ENCODE measurements at regions not wholly inside any gene's neighbourhood (a gene's known extent, or its start where the extent isn't known, plus 50 kb on each side); places are given as distances from the start of the nearest gene placed in this dataset.

DNA sequence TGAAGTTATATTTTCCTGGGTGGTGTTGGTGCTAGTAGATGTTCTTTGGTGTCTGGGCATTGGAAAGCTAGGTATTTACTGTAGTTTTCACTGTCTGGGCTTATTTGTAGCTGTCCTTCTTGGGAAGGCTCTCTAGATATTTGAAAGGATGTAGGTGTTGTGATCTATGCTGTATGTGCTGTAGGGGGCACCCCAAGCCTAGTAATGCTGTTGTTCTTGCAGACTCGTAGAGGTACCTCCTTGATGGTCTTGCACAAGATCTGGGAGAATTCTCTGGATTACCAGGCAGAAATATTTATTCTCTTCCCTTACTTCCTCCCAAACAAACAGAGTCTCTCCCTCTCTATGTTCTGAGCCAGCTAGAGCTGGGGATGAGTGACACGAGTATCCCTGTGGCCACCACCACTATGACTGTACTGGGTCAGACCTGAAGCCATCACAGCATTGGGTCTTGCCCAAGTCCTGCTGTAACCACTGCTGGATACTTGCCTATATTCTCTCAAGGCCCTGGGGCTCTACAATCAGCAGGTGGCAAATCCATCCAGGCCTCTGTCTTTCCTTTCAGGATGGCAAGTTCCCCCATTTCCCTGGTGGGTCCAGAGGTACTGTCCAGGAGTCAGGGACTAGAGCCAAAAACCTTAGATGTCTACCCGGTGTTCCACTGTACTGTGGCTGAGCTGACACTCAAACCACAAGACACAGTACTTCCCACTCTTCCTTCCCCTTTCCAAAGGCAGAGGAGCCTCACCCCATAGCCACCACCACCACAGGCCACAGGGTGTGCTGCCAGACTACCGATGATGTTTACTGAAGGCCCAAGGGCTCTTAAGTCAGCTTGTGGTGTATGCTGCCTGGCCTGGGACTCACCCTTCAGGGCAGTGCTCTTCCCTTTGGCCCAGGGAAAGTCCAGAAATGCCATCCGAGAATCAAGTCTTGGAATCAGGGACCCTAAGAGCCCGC, 195.2 kb upstream of the DPPA4 start:
- no peak overlapping the region for H3K27ac ChIP-seq
- TF ChIP-seq ZFX (IDR thresholded peaks at IDR 0.05) (no peak), CTCF (conservative IDR thresholded peaks at IDR 0.05) (peak; percentile 28)

- H3K27ac ChIP-seq = no peak overlapping the region
- no peak for TF ChIP-seq ZFX (IDR thresholded peaks at IDR 0.05)
- no peak for TF ChIP-seq CTCF (conservative IDR thresholded peaks at IDR 0.05)
These were observed 208.4 kb upstream of the DPPA4 start for GRCh38 chr3:109545746-109546145.

DNA sequence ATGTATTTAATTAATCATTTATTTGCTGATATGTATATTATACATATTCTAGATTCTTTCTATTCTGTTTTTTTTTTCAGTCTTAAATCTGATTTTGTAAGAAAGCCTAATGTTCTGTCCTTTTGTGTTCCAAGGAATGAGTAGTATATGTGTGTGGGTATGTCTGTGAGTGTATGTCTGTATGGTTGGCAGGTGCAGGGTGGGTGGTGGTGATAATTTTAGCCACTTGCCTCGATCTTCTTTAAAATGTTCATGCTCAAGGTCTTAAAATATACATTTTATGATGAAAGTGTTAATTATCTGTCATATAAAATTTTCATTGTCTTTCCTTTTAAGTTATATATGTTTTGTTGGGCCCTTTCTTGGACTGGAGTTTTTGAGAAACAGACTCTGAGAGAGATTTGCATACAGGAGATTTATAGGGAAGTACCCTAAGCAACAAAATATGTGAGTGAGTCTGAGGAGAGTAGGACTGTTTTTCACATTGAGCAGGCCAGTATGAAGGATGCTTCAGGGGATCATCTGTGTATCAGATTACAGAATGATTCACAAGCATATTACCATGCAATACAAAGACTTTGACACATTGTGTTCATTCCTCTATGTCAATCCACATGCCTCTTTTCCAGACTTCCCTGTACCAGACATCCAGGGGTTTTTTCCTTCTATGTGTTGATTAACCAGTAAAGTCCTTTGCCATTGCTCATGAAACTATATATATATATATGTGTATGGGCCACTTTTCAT, 211.0 kb upstream of the DPPA4 start:
- no peak overlapping the region for H3K27ac ChIP-seq
- TF ChIP-seq ZFX (IDR thresholded peaks at IDR 0.05) = no peak
- TF ChIP-seq CTCF (conservative IDR thresholded peaks at IDR 0.05) = no peak

- no peak overlapping the region for H3K27ac ChIP-seq
- TF ChIP-seq ZFX (IDR thresholded peaks at IDR 0.05) (no peak), CTCF (conservative IDR thresholded peaks at IDR 0.05) (peak; percentile 23)
These were observed 216.4 kb upstream of the DPPA4 start for GRCh38 chr3:109553591-109554371.

- no peak overlapping the region for H3K27ac ChIP-seq
- no peak for TF ChIP-seq ZFX (IDR thresholded peaks at IDR 0.05)
- TF ChIP-seq CTCF (conservative IDR thresholded peaks at IDR 0.05) = no peak
These were observed 222.0 kb upstream of the DPPA4 start for GRCh38 chr3:109559389-109559788.

DNA sequence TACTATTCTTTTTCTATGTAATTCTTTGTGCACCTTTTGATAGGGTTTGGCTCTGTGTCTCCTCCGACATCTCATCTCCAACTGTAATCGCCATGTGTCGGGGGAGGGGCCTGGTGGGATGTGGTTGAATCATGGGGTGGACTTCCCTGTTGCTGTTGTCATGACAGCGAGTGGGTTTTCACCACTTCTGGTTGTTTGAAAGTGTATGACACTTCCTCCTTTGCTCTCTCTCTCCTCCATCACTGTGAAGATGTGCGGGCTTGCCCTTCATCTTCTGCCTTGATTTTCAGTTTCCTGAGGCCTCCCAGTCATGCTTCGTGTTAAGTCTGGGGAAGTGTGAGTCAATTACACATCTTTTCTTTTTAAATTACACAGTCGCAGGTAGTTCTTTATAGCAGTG, 225.8 kb upstream of the DPPA4 start:
- H3K27ac ChIP-seq = no peak overlapping the region
- TF ChIP-seq CTCF (conservative IDR thresholded peaks at IDR 0.05) (no peak), ZFX (IDR thresholded peaks at IDR 0.05) (no peak)
